ENCODE measurements at regions not wholly inside any gene's neighbourhood (a gene's known extent, or its start where the extent isn't known, plus 50 kb on each side); places are given as distances from the start of the nearest gene placed in this dataset.
A peak's percentile ranks its signal among the peaks of the same experiment; 100 is the strongest.

DNA sequence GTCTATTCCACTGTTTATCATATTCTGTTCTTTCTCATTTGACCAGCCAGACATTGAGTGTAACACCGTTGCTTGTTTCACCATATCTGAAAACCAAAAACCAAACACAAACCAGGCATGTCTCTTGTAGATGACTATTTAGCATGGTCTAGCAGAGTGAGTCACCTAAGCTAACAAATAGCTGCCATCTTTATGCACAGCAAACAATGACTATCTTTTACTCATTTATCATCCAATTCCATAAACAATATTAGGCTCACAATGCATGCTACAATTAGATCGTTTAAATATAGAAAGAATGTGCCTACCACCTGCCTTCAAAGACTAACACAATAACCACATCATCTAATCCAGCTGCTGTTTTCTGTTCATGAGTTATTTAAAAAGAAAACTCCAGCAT is 495.4 kb downstream of the PCDH19 start:
- DNase-seq (ENCODE audit: low read depth in 1 of 2, low spot score in 1 of 2) (peak in 1 of 2 experiments; percentile 13), ATAC-seq (no peak), FAIRE-seq (no peak)
- H3K4me3 ChIP-seq = no peak overlapping the region
- no peak for TF ChIP-seq ZSCAN20 (CRISPR knock-in tag; IDR thresholded peaks at IDR 0.05)
- TF ChIP-seq, protein P1, sequence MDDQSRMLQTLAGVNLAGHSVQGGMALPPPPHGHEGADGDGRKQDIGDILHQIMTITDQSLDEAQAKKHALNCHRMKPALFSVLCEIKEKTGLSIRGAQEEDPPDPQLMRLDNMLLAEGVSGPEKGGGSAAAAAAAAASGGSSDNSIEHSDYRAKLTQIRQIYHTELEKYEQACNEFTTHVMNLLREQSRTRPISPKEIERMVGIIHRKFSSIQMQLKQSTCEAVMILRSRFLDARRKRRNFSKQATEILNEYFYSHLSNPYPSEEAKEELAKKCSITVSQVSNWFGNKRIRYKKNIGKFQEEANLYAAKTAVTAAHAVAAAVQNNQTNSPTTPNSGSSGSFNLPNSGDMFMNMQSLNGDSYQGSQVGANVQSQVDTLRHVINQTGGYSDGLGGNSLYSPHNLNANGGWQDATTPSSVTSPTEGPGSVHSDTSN (IDR thresholded peaks at IDR 0.05) = no peak
- TF ChIP-seq CBX8 (IDR thresholded peaks at IDR 0.05) = no peak
- no peak for TF ChIP-seq KDM5A (IDR thresholded peaks at IDR 0.05)
- TF ChIP-seq, protein P2, sequence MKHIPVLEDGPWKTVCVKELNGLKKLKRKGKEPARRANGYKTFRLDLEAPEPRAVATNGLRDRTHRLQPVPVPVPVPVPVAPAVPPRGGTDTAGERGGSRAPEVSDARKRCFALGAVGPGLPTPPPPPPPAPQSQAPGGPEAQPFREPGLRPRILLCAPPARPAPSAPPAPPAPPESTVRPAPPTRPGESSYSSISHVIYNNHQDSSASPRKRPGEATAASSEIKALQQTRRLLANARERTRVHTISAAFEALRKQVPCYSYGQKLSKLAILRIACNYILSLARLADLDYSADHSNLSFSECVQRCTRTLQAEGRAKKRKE (CRISPR knock-in tag; IDR thresholded peaks at IDR 0.05; ENCODE audit: low read depth) = no peak
- TF ChIP-seq, protein P3, sequence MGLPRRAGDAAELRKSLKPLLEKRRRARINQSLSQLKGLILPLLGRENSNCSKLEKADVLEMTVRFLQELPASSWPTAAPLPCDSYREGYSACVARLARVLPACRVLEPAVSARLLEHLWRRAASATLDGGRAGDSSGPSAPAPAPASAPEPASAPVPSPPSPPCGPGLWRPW (IDR thresholded peaks at IDR 0.05) = no peak
- 6% methylated on average over 2 of the region's 2 CpGs for WGBS (ENCODE audit: missing lambda C conversion rate)
- H3K4me2 ChIP-seq = no peak overlapping the region
- no peaks in the 10 kb centered on the region for H3K9me3 ChIP-seq
- no peaks in the 10 kb centered on the region for H3K4me1 ChIP-seq
- POLR2A ChIA-PET = no interaction called here
- CTCF ChIA-PET = no interaction called here
- no peak overlapping the region for H3K27ac ChIP-seq

DNA sequence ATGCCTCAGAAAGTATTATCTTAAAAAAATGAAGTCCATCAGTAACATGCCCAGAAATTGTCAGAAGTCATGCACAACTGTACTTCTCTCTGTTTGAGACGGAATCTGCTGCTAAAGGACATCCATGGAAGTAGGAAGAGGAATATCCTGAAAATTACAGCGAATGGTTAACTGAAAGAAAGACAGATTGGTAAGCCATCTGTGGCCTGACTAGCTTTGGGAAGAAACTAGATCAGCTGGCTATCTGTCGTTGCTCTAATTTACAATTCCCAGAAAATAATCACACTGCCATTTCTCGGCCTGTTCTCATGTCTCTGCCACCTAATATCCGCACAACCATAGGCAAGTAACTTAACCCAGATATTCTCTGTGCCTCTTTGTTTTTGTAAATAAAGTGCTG is 496.5 kb downstream of the PCDH19 start:
- DNase-seq (ENCODE audit: low read depth in 1 of 2, low spot score in 1 of 2) (no peak), FAIRE-seq (no peak), ATAC-seq (no peak)
- no peak overlapping the region for H3K4me3 ChIP-seq
- ChIA-PET CTCF (no interaction called here), POLR2A (no interaction called here)
- H3K4me2 ChIP-seq = no peak overlapping the region
- TF ChIP-seq CBX2 (IDR thresholded peaks at IDR 0.05; ENCODE audit: borderline replicate concordance, low read depth) = no peak
- no peak for TF ChIP-seq FOSL2 (IDR thresholded peaks at IDR 0.05)
- no peak for TF ChIP-seq FOSL2 (CRISPR knock-in tag; IDR thresholded peaks at IDR 0.05)
- TF ChIP-seq, protein P4, sequence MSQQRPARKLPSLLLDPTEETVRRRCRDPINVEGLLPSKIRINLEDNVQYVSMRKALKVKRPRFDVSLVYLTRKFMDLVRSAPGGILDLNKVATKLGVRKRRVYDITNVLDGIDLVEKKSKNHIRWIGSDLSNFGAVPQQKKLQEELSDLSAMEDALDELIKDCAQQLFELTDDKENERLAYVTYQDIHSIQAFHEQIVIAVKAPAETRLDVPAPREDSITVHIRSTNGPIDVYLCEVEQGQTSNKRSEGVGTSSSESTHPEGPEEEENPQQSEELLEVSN (IDR thresholded peaks at IDR 0.05; ENCODE audit: borderline replicate concordance, low read depth) = no peak
- TF ChIP-seq, protein P2 (CRISPR knock-in tag; IDR thresholded peaks at IDR 0.05; ENCODE audit: low read depth) = no peak
- no peak for TF ChIP-seq KDM1A (IDR thresholded peaks at IDR 0.05; ENCODE audit: low read depth)
- TF ChIP-seq FOXS1 (CRISPR knock-in tag; IDR thresholded peaks at IDR 0.05) = no peak
- TF ChIP-seq, protein P5, sequence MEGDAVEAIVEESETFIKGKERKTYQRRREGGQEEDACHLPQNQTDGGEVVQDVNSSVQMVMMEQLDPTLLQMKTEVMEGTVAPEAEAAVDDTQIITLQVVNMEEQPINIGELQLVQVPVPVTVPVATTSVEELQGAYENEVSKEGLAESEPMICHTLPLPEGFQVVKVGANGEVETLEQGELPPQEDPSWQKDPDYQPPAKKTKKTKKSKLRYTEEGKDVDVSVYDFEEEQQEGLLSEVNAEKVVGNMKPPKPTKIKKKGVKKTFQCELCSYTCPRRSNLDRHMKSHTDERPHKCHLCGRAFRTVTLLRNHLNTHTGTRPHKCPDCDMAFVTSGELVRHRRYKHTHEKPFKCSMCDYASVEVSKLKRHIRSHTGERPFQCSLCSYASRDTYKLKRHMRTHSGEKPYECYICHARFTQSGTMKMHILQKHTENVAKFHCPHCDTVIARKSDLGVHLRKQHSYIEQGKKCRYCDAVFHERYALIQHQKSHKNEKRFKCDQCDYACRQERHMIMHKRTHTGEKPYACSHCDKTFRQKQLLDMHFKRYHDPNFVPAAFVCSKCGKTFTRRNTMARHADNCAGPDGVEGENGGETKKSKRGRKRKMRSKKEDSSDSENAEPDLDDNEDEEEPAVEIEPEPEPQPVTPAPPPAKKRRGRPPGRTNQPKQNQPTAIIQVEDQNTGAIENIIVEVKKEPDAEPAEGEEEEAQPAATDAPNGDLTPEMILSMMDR (IDR thresholded peaks at IDR 0.05) = no peak
- TF ChIP-seq, protein P6, sequence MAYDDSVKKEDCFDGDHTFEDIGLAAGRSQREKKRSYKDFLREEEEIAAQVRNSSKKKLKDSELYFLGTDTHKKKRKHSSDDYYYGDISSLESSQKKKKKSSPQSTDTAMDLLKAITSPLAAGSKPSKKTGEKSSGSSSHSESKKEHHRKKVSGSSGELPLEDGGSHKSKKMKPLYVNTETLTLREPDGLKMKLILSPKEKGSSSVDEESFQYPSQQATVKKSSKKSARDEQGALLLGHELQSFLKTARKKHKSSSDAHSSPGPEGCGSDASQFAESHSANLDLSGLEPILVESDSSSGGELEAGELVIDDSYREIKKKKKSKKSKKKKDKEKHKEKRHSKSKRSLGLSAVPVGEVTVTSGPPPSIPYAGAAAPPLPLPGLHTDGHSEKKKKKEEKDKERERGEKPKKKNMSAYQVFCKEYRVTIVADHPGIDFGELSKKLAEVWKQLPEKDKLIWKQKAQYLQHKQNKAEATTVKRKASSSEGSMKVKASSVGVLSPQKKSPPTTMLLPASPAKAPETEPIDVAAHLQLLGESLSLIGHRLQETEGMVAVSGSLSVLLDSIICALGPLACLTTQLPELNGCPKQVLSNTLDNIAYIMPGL (CRISPR knock-in tag; IDR thresholded peaks at IDR 0.05; ENCODE audit: borderline replicate concordance) = no peak
- TF ChIP-seq SMC3 (IDR thresholded peaks at IDR 0.05) = no peak
- TF ChIP-seq RNF2 (IDR thresholded peaks at IDR 0.05; ENCODE audit: borderline replicate concordance, low read depth) = no peak
- no peak for TF ChIP-seq FOSB (CRISPR knock-in tag; IDR thresholded peaks at IDR 0.05)
- no peak for TF ChIP-seq NR3C1 (IDR thresholded peaks at IDR 0.05)
- no peak for TF ChIP-seq HOXB13 (CRISPR knock-in tag; IDR thresholded peaks at IDR 0.05; ENCODE audit: low read depth)
- TF ChIP-seq ZFP36 (IDR thresholded peaks at IDR 0.05; ENCODE audit: borderline replicate concordance, partially characterized antibody) = no peak
- 27% methylated on average over 5 of the region's 5 CpGs for WGBS (ENCODE audit: missing lambda C conversion rate)
- H3K9me3 ChIP-seq = no peaks in the 10 kb centered on the region
- H3K4me1 ChIP-seq = no peaks in the 10 kb centered on the region
- no peak overlapping the region for H3K27ac ChIP-seq

Data from A549 (cell line).